ENCODE measurements at regions not wholly inside any gene's neighbourhood (a gene's known extent, or its start where the extent isn't known, plus 50 kb on each side); places are given as distances from the start of the nearest gene placed in this dataset.
A peak's percentile ranks its signal among the peaks of the same experiment; 100 is the strongest.

- peaks cover 0 to 61% (median 13%) of the 10 kb centered on the region in 3 donors for H3K4me1 ChIP-seq
- no peak for ATAC-seq
- H3K4me3 ChIP-seq = no peak overlapping the region
- H3K9me3 ChIP-seq = no peaks in the 10 kb centered on the region
- H3K27me3 ChIP-seq = no peaks in the 10 kb centered on the region
- H3K36me3 ChIP-seq = no peaks in the 10 kb centered on the region
- 25 to 65% methylated on average over 1 of the region's 1 CpG for WGBS, 2 donors (ENCODE audit: low coverage in 1 of 2)
- TF ChIP-seq CTCF (IDR thresholded peaks at IDR 0.05) = no peak
- TF ChIP-seq EP300 (IDR thresholded peaks at IDR 0.05) = no peak
- TF ChIP-seq POLR2AphosphoS5 (IDR thresholded peaks at IDR 0.05) = no peak
- TF ChIP-seq POLR2A (IDR thresholded peaks at IDR 0.05) = no peak
- peak overlapping the region in 2 of 4 donors; percentile 30 to 68 for H3K27ac ChIP-seq
Measured at GRCh38 chr7:25710959-25711358, 441.0 kb upstream of the NFE2L3 start.

- TF ChIP-seq POLR2A (IDR thresholded peaks at IDR 0.05) = no peak
- TF ChIP-seq CTCF (IDR thresholded peaks at IDR 0.05) = no peak
- TF ChIP-seq POLR2AphosphoS5 (IDR thresholded peaks at IDR 0.05) = peak; percentile 7
- 18 to 40% methylated on average over 1 of the region's 1 CpG for WGBS, 2 donors (ENCODE audit: low coverage in 1 of 2)
- no peak for ATAC-seq
- Histone ChIP-seq H3K4me1 (peaks cover 0 to 66% (median 13%) of the 10 kb centered on the region in 3 donors), H3K4me3 (no peak overlapping the region), H3K27me3 (no peaks in the 10 kb centered on the region), H3K9me3 (no peaks in the 10 kb centered on the region), H3K36me3 (no peaks in the 10 kb centered on the region), H3K27ac (peak overlapping the region; percentile 29 to 68 (median 38))
Measured at GRCh38 chr7:25711940-25712339, 440.1 kb upstream of the NFE2L3 start.

GRCh38 chr7:25712500-25712899 is 439.5 kb upstream of the NFE2L3 start:
- peak overlapping the region; percentile 29 to 68 (median 38) for H3K27ac ChIP-seq
- TF ChIP-seq POLR2A (IDR thresholded peaks at IDR 0.05) = no peak
- no peak for TF ChIP-seq EP300 (IDR thresholded peaks at IDR 0.05)
- TF ChIP-seq POLR2AphosphoS5 (IDR thresholded peaks at IDR 0.05) = no peak
- no peak for TF ChIP-seq CTCF (IDR thresholded peaks at IDR 0.05)
- peak; percentile 54 for ATAC-seq
- no peaks in the 10 kb centered on the region for H3K9me3 ChIP-seq
- peaks cover 0 to 60% (median 13%) of the 10 kb centered on the region in 3 donors for H3K4me1 ChIP-seq
- H3K27me3 ChIP-seq = no peaks in the 10 kb centered on the region
- no peak overlapping the region for H3K4me3 ChIP-seq
- H3K36me3 ChIP-seq = no peaks in the 10 kb centered on the region
- WGBS, 2 donors (ENCODE audit: low coverage in 1 of 2) = 0 to 11% methylated on average over 1 of the region's 1 CpG

GRCh38 chr7:25714013-25714412 is 438.0 kb upstream of the NFE2L3 start:
- peak overlapping the region in 3 of 4 donors; percentile 2 to 68 (median 30) for H3K27ac ChIP-seq
- WGBS, 2 donors (ENCODE audit: low coverage in 1 of 2) = 58 to 60% methylated on average over 3 to 5 of the region's 5 CpGs
- ATAC-seq = no peak

More at GRCh38 chr7:25714013-25714412, 438.0 kb upstream of the NFE2L3 start:
- Histone ChIP-seq H3K4me1 (peaks cover 0 to 48% (median 13%) of the 10 kb centered on the region in 3 donors), H3K36me3 (no peaks in the 10 kb centered on the region), H3K4me3 (no peak overlapping the region), H3K27me3 (no peaks in the 10 kb centered on the region), H3K9me3 (no peaks in the 10 kb centered on the region)
- TF ChIP-seq CTCF (IDR thresholded peaks at IDR 0.05) (no peak), POLR2AphosphoS5 (IDR thresholded peaks at IDR 0.05) (peak; percentile 27), POLR2A (IDR thresholded peaks at IDR 0.05) (no peak), EP300 (IDR thresholded peaks at IDR 0.05) (no peak)

Data from gastroesophageal sphincter (tissue), 4 donors.